H1 (cell line): ENCODE measurements at regions not wholly inside any gene's neighbourhood (a gene's known extent, or its start where the extent isn't known, plus 50 kb on each side); places are given as distances from the start of the nearest gene placed in this dataset.

Source experiments
- POU5F1 ChIP-seq: IDR thresholded peaks from 2 replicates; pipeline ENCODE4 v1.6.1; 2011; ENCODE audit warnings: low read depth, mild to moderate bottlenecking, low read length, moderate library complexity
- RNF2 ChIP-seq: fragments of 200-900, 300-1000 bp; sonication (generic); IDR thresholded peaks from 2 replicates; pipeline ENCODE4 v1.7.1; 2016; ENCODE audit warnings: borderline replicate concordance, low read depth, mild to moderate bottlenecking, antibody characterized with exemption, low read length; ENCODE audit not compliant: poor library complexity, severe bottlenecking; ENCODE audit errors: missing control alignments
- SP4 ChIP-seq: IDR thresholded peaks from 2 replicates; pipeline ENCODE4 v1.6.1; 2012; ENCODE audit warnings: low read length, inconsistent platforms
- TEAD4 ChIP-seq: IDR thresholded peaks from 2 replicates; pipeline ENCODE4 v1.6.1; 2012; ENCODE audit warnings: low read depth, low read length, inconsistent platforms, mixed read lengths
- YY1 ChIP-seq: IDR thresholded peaks from 2 replicates; pipeline ENCODE4 v1.6.1; 2011; ENCODE audit warnings: low read depth, mild to moderate bottlenecking, low read length
- TF ChIP-seq, protein P1 (sequence below): fragments of 300-600 bp; sonication (generic); IDR thresholded peaks from 2 replicates; pipeline ENCODE4 v1.7.1; 2012; ENCODE audit warnings: low read length, moderate library complexity, mild to moderate bottlenecking, inconsistent platforms; ENCODE audit not compliant: insufficient replicate concordance

DNA sequence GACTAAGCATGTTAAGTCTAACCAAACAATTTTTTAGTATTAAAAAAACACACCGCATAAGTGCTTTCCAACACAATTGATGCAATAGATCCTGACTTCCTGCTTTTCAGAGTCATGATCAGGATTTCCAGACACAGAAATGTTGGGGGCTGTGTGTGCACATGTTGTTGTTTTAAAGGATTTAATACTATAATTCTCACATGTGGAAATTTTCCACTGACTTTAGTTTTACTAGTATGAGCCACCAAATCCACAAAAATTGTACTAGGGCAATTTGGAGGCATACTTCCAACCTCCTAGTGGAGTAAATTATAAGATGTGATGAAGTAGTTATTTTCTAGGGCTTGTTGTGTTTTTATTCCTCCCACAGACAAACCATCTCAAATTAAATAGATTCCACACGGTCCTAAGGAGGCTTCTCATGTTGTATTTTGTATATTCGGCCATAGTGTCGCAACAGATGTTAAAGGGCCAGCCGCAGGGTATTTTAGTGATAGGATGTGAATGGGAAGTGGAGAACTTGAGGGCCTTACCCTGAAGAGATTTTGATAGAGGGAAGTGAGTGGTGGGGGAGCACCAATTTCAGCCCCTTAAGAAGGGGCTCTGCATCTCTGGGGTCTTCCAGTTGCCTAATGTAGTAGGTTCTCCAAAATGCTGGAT, 108.9 kb upstream of the KLF7 start (continued):
- TF ChIP-seq, protein P1, sequence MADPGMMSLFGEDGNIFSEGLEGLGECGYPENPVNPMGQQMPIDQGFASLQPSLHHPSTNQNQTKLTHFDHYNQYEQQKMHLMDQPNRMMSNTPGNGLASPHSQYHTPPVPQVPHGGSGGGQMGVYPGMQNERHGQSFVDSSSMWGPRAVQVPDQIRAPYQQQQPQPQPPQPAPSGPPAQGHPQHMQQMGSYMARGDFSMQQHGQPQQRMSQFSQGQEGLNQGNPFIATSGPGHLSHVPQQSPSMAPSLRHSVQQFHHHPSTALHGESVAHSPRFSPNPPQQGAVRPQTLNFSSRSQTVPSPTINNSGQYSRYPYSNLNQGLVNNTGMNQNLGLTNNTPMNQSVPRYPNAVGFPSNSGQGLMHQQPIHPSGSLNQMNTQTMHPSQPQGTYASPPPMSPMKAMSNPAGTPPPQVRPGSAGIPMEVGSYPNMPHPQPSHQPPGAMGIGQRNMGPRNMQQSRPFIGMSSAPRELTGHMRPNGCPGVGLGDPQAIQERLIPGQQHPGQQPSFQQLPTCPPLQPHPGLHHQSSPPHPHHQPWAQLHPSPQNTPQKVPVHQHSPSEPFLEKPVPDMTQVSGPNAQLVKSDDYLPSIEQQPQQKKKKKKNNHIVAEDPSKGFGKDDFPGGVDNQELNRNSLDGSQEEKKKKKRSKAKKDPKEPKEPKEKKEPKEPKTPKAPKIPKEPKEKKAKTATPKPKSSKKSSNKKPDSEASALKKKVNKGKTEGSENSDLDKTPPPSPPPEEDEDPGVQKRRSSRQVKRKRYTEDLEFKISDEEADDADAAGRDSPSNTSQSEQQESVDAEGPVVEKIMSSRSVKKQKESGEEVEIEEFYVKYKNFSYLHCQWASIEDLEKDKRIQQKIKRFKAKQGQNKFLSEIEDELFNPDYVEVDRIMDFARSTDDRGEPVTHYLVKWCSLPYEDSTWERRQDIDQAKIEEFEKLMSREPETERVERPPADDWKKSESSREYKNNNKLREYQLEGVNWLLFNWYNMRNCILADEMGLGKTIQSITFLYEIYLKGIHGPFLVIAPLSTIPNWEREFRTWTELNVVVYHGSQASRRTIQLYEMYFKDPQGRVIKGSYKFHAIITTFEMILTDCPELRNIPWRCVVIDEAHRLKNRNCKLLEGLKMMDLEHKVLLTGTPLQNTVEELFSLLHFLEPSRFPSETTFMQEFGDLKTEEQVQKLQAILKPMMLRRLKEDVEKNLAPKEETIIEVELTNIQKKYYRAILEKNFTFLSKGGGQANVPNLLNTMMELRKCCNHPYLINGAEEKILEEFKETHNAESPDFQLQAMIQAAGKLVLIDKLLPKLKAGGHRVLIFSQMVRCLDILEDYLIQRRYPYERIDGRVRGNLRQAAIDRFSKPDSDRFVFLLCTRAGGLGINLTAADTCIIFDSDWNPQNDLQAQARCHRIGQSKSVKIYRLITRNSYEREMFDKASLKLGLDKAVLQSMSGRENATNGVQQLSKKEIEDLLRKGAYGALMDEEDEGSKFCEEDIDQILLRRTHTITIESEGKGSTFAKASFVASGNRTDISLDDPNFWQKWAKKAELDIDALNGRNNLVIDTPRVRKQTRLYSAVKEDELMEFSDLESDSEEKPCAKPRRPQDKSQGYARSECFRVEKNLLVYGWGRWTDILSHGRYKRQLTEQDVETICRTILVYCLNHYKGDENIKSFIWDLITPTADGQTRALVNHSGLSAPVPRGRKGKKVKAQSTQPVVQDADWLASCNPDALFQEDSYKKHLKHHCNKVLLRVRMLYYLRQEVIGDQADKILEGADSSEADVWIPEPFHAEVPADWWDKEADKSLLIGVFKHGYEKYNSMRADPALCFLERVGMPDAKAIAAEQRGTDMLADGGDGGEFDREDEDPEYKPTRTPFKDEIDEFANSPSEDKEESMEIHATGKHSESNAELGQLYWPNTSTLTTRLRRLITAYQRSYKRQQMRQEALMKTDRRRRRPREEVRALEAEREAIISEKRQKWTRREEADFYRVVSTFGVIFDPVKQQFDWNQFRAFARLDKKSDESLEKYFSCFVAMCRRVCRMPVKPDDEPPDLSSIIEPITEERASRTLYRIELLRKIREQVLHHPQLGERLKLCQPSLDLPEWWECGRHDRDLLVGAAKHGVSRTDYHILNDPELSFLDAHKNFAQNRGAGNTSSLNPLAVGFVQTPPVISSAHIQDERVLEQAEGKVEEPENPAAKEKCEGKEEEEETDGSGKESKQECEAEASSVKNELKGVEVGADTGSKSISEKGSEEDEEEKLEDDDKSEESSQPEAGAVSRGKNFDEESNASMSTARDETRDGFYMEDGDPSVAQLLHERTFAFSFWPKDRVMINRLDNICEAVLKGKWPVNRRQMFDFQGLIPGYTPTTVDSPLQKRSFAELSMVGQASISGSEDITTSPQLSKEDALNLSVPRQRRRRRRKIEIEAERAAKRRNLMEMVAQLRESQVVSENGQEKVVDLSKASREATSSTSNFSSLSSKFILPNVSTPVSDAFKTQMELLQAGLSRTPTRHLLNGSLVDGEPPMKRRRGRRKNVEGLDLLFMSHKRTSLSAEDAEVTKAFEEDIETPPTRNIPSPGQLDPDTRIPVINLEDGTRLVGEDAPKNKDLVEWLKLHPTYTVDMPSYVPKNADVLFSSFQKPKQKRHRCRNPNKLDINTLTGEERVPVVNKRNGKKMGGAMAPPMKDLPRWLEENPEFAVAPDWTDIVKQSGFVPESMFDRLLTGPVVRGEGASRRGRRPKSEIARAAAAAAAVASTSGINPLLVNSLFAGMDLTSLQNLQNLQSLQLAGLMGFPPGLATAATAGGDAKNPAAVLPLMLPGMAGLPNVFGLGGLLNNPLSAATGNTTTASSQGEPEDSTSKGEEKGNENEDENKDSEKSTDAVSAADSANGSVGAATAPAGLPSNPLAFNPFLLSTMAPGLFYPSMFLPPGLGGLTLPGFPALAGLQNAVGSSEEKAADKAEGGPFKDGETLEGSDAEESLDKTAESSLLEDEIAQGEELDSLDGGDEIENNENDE = no peak
- no peak for TF ChIP-seq POU5F1
- TF ChIP-seq TEAD4 = no peak
- TF ChIP-seq SP4 = no peak
- no peak for TF ChIP-seq RNF2
- TF ChIP-seq YY1 = no peak
